GM10266 (cell line): ENCODE measurements at regions not wholly inside any gene's neighbourhood (a gene's known extent, or its start where the extent isn't known, plus 50 kb on each side); places are given as distances from the start of the nearest gene placed in this dataset.

Experiments used
- DNase-seq: peaks from one replicate; pipeline ENCODE4 v3.0.0; 2012; ENCODE audit errors: extremely low spot score
- TF ChIP-seq, protein P1 (sequence below): IDR thresholded peaks from 2 replicates; pipeline ENCODE4 v1.5.1; 2012; ENCODE audit warnings: mild to moderate bottlenecking, low read depth; ENCODE audit not compliant: control insufficient read depth, insufficient read depth; ENCODE audit errors: missing control alignments

DNA sequence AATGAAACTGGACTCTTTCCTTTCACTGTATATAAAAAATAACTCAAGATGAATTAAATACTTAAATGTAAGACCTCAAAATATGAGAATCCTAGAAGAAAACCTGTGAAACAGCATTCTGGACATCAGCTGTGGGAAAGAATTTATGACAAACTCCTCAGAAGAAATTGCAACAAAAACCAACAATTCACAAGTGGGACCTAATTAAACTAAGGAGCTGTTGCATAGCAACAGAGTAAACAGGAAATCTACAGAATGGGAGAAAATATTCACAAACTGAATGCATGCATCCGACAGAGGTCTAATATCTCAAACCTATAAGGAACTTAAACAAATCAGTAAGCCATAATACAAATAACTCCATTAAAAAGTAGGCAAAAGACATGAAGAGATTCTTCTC lies 851.7 kb upstream of the PCDH10 start:
- DNase-seq, result no peak
- TF ChIP-seq, protein P1, sequence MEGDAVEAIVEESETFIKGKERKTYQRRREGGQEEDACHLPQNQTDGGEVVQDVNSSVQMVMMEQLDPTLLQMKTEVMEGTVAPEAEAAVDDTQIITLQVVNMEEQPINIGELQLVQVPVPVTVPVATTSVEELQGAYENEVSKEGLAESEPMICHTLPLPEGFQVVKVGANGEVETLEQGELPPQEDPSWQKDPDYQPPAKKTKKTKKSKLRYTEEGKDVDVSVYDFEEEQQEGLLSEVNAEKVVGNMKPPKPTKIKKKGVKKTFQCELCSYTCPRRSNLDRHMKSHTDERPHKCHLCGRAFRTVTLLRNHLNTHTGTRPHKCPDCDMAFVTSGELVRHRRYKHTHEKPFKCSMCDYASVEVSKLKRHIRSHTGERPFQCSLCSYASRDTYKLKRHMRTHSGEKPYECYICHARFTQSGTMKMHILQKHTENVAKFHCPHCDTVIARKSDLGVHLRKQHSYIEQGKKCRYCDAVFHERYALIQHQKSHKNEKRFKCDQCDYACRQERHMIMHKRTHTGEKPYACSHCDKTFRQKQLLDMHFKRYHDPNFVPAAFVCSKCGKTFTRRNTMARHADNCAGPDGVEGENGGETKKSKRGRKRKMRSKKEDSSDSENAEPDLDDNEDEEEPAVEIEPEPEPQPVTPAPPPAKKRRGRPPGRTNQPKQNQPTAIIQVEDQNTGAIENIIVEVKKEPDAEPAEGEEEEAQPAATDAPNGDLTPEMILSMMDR, result no peak

DNA sequence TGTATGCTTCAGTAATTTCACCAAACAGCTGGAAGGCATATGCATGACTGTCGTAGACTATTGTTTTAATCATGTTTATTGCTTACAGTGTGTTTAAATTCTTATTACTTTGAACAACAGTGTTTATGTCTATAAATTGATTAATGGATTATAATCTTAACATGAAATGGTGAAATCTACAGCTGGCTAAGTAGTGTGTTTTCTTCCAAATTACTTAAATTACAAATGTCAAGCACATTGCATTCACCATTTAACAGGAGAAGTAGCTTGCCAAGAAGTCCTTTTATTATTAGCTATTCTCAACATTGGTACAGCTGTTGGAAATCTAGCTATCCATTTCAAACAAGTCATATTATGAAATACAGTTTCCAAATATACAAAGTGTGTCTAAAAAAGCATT lies 849.3 kb upstream of the PCDH10 start:
- TF ChIP-seq, protein P1, result no peak
- no peak for DNase-seq

DNA sequence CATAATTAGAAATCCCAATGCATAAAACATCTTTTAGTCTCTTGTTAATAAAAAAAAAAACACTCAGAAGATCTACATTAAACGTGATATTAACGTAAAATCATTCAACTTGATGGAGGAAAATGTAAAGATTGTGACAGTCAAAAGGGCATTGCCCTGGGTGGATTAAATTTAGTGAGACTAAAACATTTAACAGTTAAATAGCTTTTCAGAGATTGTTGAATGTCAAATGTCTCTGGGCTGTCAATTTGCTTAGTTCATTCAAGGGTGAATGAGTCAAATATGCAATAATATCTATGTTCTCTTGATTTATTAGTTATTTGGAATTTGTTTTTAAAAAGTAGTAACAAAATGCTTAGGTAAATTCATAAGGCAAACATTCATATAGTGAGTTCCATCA lies 836.6 kb upstream of the PCDH10 start:
- TF ChIP-seq, protein P1, result no peak
- DNase-seq, result no peak

DNA sequence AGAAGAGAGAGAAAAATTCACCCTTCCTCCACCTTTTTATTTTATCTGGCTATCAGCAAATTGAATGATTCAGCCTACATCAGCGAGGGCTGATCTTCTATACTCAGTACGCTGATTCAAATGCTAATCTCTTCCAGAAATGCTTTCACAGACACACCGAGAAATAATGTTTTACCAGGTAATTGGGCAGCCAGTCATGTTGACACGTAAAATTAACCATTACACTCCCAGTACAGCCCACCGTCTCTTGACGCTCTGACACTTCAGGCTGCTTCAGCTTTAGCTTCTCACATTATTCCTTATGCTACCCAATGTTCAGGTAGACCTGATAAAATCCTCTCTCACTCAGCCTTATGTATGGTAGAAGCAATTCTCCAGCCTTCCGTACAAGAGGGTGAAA lies 835.2 kb upstream of the PCDH10 start:
- no peak for DNase-seq
- TF ChIP-seq, protein P1, result no peak

DNA sequence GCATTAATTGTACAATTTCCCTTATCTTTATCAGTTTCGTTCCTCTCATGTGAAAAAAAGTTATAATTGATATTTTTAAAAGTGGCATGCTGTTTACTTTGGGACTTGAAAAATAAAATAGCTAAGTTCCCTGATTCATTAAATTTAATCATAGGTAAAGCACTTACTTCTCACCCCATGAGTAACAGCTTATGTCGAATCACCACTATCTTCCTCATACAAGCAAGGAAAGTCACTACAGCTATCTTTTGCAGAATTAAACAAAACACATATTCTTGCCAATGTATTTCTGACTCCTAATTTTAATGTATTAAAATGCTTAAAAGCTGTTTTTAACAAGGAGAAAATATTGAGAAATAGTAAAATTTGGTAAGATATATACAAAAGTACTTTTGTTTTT lies 832.4 kb upstream of the PCDH10 start:
- DNase-seq, result no peak
- TF ChIP-seq, protein P1, result no peak

DNA sequence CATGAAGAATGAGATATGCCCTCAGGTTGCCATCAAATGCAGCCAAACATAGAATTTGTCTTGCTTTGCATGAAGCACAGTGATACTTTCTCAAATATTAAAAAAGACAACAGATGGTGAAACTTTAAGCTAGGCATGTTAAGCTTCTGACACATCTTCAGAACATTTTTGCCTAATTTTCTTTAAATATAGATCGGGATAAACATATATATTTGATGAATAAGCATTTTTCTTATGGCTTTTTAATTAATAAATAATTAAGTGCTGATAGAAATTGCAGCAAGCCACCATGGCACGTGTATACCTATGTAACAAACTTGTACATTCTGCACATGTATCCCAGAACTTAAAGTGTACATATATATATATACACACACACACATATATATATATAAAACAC lies 831.2 kb upstream of the PCDH10 start:
- DNase-seq, result no peak
- TF ChIP-seq, protein P1, result no peak

DNA sequence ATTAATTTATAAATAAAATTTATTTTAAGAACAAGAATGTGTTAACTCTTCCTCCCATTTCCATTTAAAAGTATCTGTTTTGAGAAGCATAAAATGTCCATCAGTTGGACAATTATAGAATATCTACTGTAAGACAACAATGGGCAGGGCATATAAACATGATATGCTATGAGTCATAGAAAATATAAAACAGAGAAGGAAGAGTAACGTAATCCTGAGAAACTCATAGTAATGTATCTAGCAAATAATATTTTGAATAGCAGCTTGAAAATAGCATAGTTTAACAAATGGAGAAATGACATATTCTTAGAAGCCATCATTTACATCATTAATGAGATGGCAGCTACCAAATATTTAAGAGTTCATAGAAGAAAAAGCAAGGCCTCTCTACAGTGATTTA lies 820.3 kb upstream of the PCDH10 start:
- DNase-seq, result no peak
- TF ChIP-seq, protein P1, result no peak

DNA sequence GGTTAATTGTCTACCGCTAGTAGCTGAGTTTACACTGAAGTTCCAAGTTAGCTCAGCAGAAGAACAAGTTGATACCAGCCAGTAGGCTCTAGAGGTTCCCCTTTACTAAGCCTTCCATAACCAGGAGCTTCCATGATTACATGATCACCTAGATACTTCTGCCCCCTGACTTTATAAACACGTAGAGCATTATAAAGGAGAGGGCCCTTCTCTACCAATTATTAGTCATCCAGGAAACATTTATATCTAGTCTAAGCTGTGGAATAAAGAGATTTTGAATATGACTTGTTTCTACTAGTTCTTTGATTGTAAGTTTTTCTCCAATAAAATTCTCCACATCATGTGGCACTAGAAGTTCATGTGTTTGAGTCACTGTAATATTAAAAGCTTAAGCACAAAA lies 818.1 kb upstream of the PCDH10 start:
- no peak for DNase-seq

More for the DNA sequence above, 818.1 kb upstream of the PCDH10 start:
- TF ChIP-seq, protein P1, result no peak
